Hematopoietic multipotent progenitor cell treated with erythropoietin and hydrocortisone succinate and interleukin-3 and kit ligand, for 17 days (in vitro differentiated cells): ENCODE measurements at regions not wholly inside any gene's neighbourhood (a gene's known extent, or its start where the extent isn't known, plus 50 kb on each side); places are given as distances from the start of the nearest gene placed in this dataset.
"Not testable (repeated sequence)": the region's sequence is repeated elsewhere in the genome, so short reads cannot be mapped to it uniquely, and the experiment has no call there.

Experiments
- DNase-seq: peaks from one replicate; pipeline ENCODE4 v3.0.0-alpha.2; 2015; ENCODE audit warnings: low spot score

- no peak for DNase-seq
Observed at GRCh38 chr4:138614398-138615142, 372.4 kb upstream of the SLC7A11 start.

- no peak for DNase-seq
Observed at GRCh38 chr4:138612428-138612827, 370.3 kb upstream of the SLC7A11 start.

- DNase-seq: no peak
Observed at GRCh38 chr4:138611721-138612120, 369.6 kb upstream of the SLC7A11 start.

- no peak for DNase-seq
Observed at GRCh38 chr4:138611017-138611416, 368.9 kb upstream of the SLC7A11 start.

GRCh38 chr4:138609943-138610350 lies 367.8 kb upstream of the SLC7A11 start:
- no peak for DNase-seq

- DNase-seq: no peak
Observed at GRCh38 chr4:138604556-138604955, 362.4 kb upstream of the SLC7A11 start.

GRCh38 chr4:138602664-138603063 lies 360.5 kb upstream of the SLC7A11 start:
- no peak for DNase-seq

- no peak for DNase-seq
Observed at GRCh38 chr4:138599965-138600364, 357.8 kb upstream of the SLC7A11 start.

- no peak for DNase-seq
Observed at GRCh38 chr4:138598226-138598625, 356.1 kb upstream of the SLC7A11 start.

GRCh38 chr4:138596896-138597295 lies 354.7 kb upstream of the SLC7A11 start:
- no peak for DNase-seq

- DNase-seq: no peak
Observed at GRCh38 chr4:138595731-138596460, 353.7 kb upstream of the SLC7A11 start.

- no peak for DNase-seq
Observed at GRCh38 chr4:138595171-138595570, 353.0 kb upstream of the SLC7A11 start.

- no peak for DNase-seq
Observed at GRCh38 chr4:138592796-138593195, 350.6 kb upstream of the SLC7A11 start.

GRCh38 chr4:138591808-138592207 lies 349.7 kb upstream of the SLC7A11 start:
- DNase-seq: no peak

GRCh38 chr4:138588501-138588900 lies 346.4 kb upstream of the SLC7A11 start:
- DNase-seq: no peak

- DNase-seq: no peak
Observed at GRCh38 chr4:138579146-138579545, 337.0 kb upstream of the SLC7A11 start.

- not testable (repeated sequence) for DNase-seq
Observed at GRCh38 chr4:138577826-138578225, 335.7 kb upstream of the SLC7A11 start.

GRCh38 chr4:138577145-138577544 lies 335.0 kb upstream of the SLC7A11 start:
- no peak for DNase-seq

GRCh38 chr4:138576684-138577083 lies 334.5 kb upstream of the SLC7A11 start:
- DNase-seq: no peak

GRCh38 chr4:138573246-138573645 lies 331.1 kb upstream of the SLC7A11 start:
- DNase-seq: no peak

- DNase-seq: no peak
Observed at GRCh38 chr4:138572007-138572406, 329.9 kb upstream of the SLC7A11 start.

- DNase-seq: no peak
Observed at GRCh38 chr4:138567696-138568095, 325.5 kb upstream of the SLC7A11 start.

GRCh38 chr4:138565576-138565975 lies 323.4 kb upstream of the SLC7A11 start:
- DNase-seq: no peak
